DMS53 (cell line): ENCODE measurements at regions not wholly inside any gene's neighbourhood (a gene's known extent, or its start where the extent isn't known, plus 50 kb on each side); places are given as distances from the start of the nearest gene placed in this dataset.

Experiments used
- DNase-seq: peaks from one replicate; lab custom pipeline; 2025; lab: John Stamatoyannopoulos, UW

- no peak for DNase-seq
Measured at GRCh38 chr2:6352247-6352646, 513.5 kb downstream of the CMPK2 start.

- DNase-seq, result peak; percentile 72
Measured at GRCh38 chr2:6352906-6353515, 512.7 kb downstream of the CMPK2 start.

GRCh38 chr2:6353669-6354068 lies 512.0 kb downstream of the CMPK2 start:
- no peak for DNase-seq

- DNase-seq, result no peak
Measured at GRCh38 chr2:6354546-6354945, 511.2 kb downstream of the CMPK2 start.

GRCh38 chr2:6355886-6356761 lies 509.6 kb downstream of the CMPK2 start:
- no peak for DNase-seq

- no peak for DNase-seq
Measured at GRCh38 chr2:6358546-6358945, 507.2 kb downstream of the CMPK2 start.

- peak; percentile 2 for DNase-seq
Measured at GRCh38 chr2:6358985-6359384, 506.7 kb downstream of the CMPK2 start.

- DNase-seq, result no peak
Measured at GRCh38 chr2:6359964-6360363, 505.7 kb downstream of the CMPK2 start.

- no peak for DNase-seq
Measured at GRCh38 chr2:6362671-6363450, 502.8 kb downstream of the CMPK2 start.

- DNase-seq, result no peak
Measured at GRCh38 chr2:6368281-6368680, 497.4 kb downstream of the CMPK2 start.

- DNase-seq, result no peak
Measured at GRCh38 chr2:6369266-6369665, 496.4 kb downstream of the CMPK2 start.

GRCh38 chr2:6370753-6371551 lies 494.8 kb downstream of the CMPK2 start:
- DNase-seq, result no peak

GRCh38 chr2:6372317-6372901 lies 493.3 kb downstream of the CMPK2 start:
- DNase-seq, result peak; percentile 4

- no peak for DNase-seq
Measured at GRCh38 chr2:6381326-6381725, 484.4 kb downstream of the CMPK2 start.

- DNase-seq, result peak; percentile 28
Measured at GRCh38 chr2:6384341-6384740, 481.4 kb downstream of the CMPK2 start.

GRCh38 chr2:6392354-6392753 lies 473.4 kb downstream of the CMPK2 start:
- DNase-seq, result no peak

GRCh38 chr2:6392966-6393365 lies 472.7 kb downstream of the CMPK2 start:
- no peak for DNase-seq

GRCh38 chr2:6393819-6394218 lies 471.9 kb downstream of the CMPK2 start:
- no peak for DNase-seq

GRCh38 chr2:6394276-6394675 lies 471.4 kb downstream of the CMPK2 start:
- peak; percentile 51 for DNase-seq

GRCh38 chr2:6398421-6398820 lies 467.3 kb downstream of the CMPK2 start:
- no peak for DNase-seq

- DNase-seq, result no peak
Measured at GRCh38 chr2:6401301-6401700, 464.4 kb downstream of the CMPK2 start.

GRCh38 chr2:6408057-6408456 lies 457.6 kb downstream of the CMPK2 start:
- no peak for DNase-seq
